HG03025 (cell line): ENCODE measurements at regions not wholly inside any gene's neighbourhood (a gene's known extent, or its start where the extent isn't known, plus 50 kb on each side); places are given as distances from the start of the nearest gene placed in this dataset.

Experiments
- ATAC-seq: cut with Tn5 transposase; IDR thresholded peaks from one replicate; pipeline ENCODE4 v1.9.1; 2021; ENCODE audit warnings: mild to moderate bottlenecking, moderate library complexity; ENCODE audit not compliant: unreplicated experiment, low FRiP score

- no peak for ATAC-seq
Observed at GRCh38 chr13:103546271-103546670, 480.1 kb upstream of the SLC10A2 start.

GRCh38 chr13:103542648-103543047 is 476.4 kb upstream of the SLC10A2 start:
- no peak for ATAC-seq

- no peak for ATAC-seq
Observed at GRCh38 chr13:103540382-103540765, 474.2 kb upstream of the SLC10A2 start.

GRCh38 chr13:103539721-103540381 is 473.6 kb upstream of the SLC10A2 start:
- no peak for ATAC-seq

GRCh38 chr13:103539265-103539664 is 473.0 kb upstream of the SLC10A2 start:
- no peak for ATAC-seq

- no peak for ATAC-seq
Observed at GRCh38 chr13:103537616-103538015, 471.4 kb upstream of the SLC10A2 start.

GRCh38 chr13:103531278-103531677 is 465.1 kb upstream of the SLC10A2 start:
- no peak for ATAC-seq

GRCh38 chr13:103528437-103528836 is 462.2 kb upstream of the SLC10A2 start:
- ATAC-seq = no peak

- no peak for ATAC-seq
Observed at GRCh38 chr13:103525530-103525929, 459.3 kb upstream of the SLC10A2 start.

GRCh38 chr13:103523858-103524257 is 457.6 kb upstream of the SLC10A2 start:
- no peak for ATAC-seq

- ATAC-seq = no peak
Observed at GRCh38 chr13:103521532-103521931, 455.3 kb upstream of the SLC10A2 start.

GRCh38 chr13:103517768-103518102 is 451.5 kb upstream of the SLC10A2 start:
- no peak for ATAC-seq

GRCh38 chr13:103517066-103517767 is 451.0 kb upstream of the SLC10A2 start:
- ATAC-seq = no peak

GRCh38 chr13:103516015-103516795 is 450.0 kb upstream of the SLC10A2 start:
- ATAC-seq = no peak

GRCh38 chr13:103515410-103515809 is 449.2 kb upstream of the SLC10A2 start:
- no peak for ATAC-seq

GRCh38 chr13:103514619-103515018 is 448.4 kb upstream of the SLC10A2 start:
- no peak for ATAC-seq

- no peak for ATAC-seq
Observed at GRCh38 chr13:103514188-103514587, 448.0 kb upstream of the SLC10A2 start.

GRCh38 chr13:103510007-103510535 is 443.9 kb upstream of the SLC10A2 start:
- ATAC-seq = no peak

GRCh38 chr13:103497404-103497803 is 431.2 kb upstream of the SLC10A2 start:
- ATAC-seq = no peak

- no peak for ATAC-seq
Observed at GRCh38 chr13:103487841-103488240, 421.6 kb upstream of the SLC10A2 start.

GRCh38 chr13:103473081-103473480 is 406.9 kb upstream of the SLC10A2 start:
- no peak for ATAC-seq
